ENCODE measurements at regions not wholly inside any gene's neighbourhood (a gene's known extent, or its start where the extent isn't known, plus 50 kb on each side); places are given as distances from the start of the nearest gene placed in this dataset.

DNA sequence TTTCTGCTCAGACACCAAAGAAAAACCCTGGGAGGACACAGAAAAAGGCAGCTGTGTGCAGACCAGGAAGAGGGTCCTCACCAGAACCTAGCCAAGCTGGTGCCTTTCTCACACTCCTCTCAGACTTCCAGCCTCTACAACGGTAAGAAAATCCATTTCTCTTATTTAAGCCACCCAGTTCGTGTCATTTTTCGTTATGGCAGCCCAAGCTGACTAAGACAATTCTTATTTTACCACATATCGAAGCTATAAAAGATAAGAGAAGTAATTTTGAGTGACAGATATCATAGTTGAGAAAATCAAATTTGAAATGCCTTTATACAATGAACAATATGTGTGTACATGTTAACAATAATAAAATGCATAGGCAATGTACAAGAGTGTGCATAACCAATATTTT is 219.5 kb downstream of the CBLN2 start:
- TF ChIP-seq, protein P1, sequence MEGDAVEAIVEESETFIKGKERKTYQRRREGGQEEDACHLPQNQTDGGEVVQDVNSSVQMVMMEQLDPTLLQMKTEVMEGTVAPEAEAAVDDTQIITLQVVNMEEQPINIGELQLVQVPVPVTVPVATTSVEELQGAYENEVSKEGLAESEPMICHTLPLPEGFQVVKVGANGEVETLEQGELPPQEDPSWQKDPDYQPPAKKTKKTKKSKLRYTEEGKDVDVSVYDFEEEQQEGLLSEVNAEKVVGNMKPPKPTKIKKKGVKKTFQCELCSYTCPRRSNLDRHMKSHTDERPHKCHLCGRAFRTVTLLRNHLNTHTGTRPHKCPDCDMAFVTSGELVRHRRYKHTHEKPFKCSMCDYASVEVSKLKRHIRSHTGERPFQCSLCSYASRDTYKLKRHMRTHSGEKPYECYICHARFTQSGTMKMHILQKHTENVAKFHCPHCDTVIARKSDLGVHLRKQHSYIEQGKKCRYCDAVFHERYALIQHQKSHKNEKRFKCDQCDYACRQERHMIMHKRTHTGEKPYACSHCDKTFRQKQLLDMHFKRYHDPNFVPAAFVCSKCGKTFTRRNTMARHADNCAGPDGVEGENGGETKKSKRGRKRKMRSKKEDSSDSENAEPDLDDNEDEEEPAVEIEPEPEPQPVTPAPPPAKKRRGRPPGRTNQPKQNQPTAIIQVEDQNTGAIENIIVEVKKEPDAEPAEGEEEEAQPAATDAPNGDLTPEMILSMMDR (conservative IDR thresholded peaks at IDR 0.05 in 1 of 2, IDR thresholded peaks at IDR 0.05 in 1 of 2; ENCODE audit: extremely low read depth in 1 of 2, insufficient read depth in 1 of 2, low read depth in 1 of 2, low read length in 2 of 2): no peak
- no peak for TF ChIP-seq EZH2 (IDR thresholded peaks at IDR 0.05; ENCODE audit: borderline replicate concordance, low read length)

Measured in mammary epithelial cell (primary cell).